GM21737 (cell line): ENCODE measurements at regions not wholly inside any gene's neighbourhood (a gene's known extent, or its start where the extent isn't known, plus 50 kb on each side); places are given as distances from the start of the nearest gene placed in this dataset.

ENCODE experiments used
- ATAC-seq: cut with Tn5 transposase; IDR thresholded peaks from one replicate; pipeline ENCODE4 v1.9.1; 2021; ENCODE audit warnings: mild to moderate bottlenecking, moderate library complexity; ENCODE audit not compliant: unreplicated experiment

DNA sequence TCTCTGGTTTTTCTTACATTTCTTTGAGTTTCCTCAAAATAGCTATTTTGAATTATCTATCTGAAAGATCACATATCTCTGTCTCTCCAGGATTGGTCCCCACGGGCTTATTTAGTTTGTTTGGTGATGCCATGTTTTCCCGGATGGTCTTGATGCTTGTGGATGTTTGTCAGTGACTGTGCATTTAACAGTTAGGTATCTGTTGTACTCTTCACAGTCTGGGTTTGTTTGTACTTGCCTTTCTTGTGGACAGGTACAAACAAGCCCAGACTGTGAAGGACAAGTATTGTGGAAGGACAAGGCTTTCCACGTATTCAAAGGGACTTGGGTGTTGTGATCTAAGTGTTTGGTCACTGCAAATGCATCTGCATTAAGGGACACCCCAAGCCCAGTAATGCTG lies 49.9 kb upstream of the TOP1 start:
- no peak for ATAC-seq
